Anterior cingulate cortex (tissue), 58 donors: ENCODE measurements at regions not wholly inside any gene's neighbourhood (a gene's known extent, or its start where the extent isn't known, plus 50 kb on each side); places are given as distances from the start of the nearest gene placed in this dataset.

Experiments
- DNase-seq, 58 donors: peaks; one replicate each; lab custom pipeline; 2025; lab: John Stamatoyannopoulos, UW

GRCh38 chr7:20932785-20933527, 146.3 kb upstream of the SP8 start:
- no peak for DNase-seq

- no peak for DNase-seq
These were observed 158.8 kb upstream of the SP8 start for GRCh38 chr7:20945451-20945850.

DNA sequence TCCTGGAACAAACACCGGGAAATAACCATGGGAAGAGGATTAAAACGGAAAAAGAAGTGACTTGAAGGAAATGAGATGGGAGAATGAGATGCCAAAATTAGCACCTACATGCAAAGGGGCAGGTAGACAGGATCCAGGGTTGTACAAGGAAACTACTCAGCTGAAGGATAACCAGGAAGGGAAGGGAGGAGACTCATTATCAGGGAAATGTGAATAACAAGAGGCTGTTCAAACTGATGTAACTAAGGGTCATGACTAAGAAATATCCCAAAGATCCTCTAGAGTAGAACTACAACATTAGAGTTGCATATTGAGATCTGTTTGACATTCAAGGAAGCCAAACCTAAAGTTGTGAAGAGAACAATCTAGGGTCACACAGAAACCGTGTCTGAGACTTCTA, 166.2 kb upstream of the SP8 start:
- DNase-seq = no peak

DNA sequence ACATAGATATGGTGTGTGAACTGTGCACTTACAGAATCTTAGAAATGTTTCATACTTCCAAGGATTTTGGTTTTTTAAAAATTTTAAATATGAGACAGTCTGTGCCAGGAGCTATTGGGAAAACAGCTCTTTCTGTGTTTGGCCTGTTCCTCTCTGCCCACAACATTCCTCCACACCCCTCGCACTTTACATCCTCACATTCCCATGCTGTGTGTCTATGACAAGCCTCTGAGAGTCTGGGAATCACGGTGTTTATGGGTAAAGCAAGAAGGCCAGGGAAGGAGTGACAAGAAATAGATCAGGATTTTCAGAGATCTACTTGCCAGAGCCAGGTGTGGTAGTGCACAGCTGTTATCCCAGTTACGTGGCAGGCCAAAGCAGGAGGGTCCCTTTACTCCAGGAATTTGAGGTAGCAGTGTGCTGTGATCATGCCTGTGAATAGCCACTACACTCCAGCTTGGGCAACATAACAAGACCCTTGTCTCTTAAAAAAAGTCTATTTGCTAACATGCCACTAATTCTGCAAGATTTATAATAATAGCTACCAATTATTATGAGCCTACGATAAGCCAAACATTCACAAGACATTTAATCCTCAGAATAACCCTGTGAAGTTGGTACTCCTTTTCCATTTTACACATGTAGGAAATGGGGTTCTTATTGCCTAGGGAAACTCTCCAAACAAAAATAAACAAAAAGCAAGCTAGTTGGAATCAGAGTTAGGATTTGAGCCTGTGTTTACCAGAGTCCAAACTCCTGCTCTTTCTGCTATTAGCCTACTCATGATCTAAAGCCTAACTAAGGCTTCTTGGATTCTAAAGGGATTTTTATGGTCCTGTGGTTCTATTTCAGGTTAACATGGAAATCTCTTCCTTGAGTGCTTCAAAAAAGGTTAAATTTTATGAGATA, 168.3 kb upstream of the SP8 start:
- DNase-seq = no peak

DNA sequence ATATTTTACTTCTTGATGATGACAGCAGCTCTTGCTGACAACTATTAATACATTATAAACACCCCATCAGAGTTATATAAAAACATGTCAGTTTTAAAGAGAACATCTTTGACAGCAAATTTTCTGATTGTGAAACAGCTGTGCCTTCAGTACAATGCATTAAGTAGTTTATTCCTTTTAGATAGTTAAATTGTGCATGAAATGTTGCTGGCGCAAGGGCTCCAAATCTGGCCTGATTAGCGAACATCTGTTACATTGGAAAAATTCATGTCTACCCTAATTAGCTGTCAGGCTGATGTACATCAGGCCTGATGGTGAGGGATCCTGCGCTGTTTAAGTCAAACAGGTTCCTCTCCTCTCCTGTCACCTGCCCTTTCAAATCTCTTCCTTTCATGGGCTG, 171.9 kb upstream of the SP8 start:
- no peak for DNase-seq

- DNase-seq = no peak
These were observed 172.6 kb upstream of the SP8 start for GRCh38 chr7:20959281-20959680.

DNA sequence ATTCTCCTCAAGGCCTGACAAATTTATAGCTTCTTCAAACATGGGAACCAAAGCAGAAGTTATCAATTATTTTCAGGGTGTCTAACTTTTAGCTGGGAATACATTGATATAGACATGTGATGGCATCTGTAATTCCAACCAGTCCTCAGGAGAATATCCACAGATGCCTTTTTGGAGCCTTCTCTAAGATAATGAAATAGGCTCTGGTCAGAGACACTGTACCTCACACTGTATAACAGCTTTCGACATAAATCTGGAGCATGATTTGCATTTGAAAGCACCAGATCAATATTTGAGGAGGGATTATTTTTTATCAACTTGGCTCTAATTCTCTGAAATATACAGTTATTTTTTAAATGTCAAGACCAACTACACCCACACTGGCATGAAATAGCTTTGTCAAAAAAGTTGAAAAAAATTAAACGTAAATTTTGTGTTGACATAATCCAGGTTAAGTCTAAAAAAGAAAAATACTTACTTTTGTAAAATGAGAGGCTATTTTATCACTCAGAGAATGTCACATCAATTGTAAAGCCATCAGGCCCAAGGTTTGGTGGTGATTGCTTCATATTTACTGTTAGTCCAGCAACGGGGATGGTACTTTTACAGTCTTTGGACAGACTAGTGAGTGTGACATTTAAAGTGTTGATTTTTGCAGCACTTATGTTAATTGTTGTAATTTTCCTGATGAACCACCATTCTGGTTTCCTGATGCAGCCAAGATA, 177.0 kb upstream of the SP8 start:
- DNase-seq = no peak

GRCh38 chr7:20964281-20964918, 177.7 kb upstream of the SP8 start:
- no peak for DNase-seq

- no peak for DNase-seq
These were observed 184.5 kb upstream of the SP8 start for GRCh38 chr7:20971219-20971618.

- no peak for DNase-seq
These were observed 193.5 kb upstream of the SP8 start for GRCh38 chr7:20980232-20980631.

GRCh38 chr7:20980668-20981264, 194.1 kb upstream of the SP8 start:
- DNase-seq = no peak

GRCh38 chr7:20988340-20988739, 201.7 kb upstream of the SP8 start:
- DNase-seq = no peak

GRCh38 chr7:20991544-20991943, 204.9 kb upstream of the SP8 start:
- no peak for DNase-seq

DNA sequence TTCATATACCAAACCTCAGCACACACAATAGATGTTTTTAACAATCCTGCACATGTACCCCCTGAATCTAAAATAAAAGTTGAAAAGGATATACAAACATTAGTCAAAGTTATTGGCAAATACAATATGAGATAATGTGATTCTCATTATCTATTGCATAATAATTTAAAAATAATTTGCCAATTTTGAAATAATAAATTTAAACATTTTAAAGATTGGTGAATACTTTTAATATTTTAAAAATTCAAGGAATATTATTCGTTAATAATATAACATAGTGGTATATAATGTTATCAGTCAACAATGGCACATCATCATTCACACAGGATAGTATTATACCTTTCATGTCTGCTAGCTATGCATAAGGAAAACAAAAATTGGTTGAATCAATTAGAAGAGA, 207.0 kb upstream of the SP8 start:
- no peak for DNase-seq

DNA sequence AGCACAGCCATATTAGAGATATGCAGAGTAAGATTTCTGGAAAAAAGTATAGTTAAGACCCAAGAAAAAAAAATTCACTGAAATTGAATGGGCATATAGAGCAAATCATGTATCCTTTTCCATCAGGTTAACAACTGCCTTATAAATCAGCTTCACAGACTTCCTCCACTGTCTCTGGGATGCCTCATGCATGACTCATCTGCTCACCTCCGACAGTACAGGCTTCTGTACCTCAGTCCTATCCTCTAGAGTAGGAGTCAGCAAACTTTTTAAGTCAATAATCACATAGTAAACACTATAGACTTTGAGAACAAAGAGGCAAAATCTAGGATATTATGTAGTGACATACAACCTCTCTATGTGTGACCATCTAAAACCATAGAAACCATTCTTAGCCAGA, 211.6 kb upstream of the SP8 start:
- DNase-seq = no peak

GRCh38 chr7:21011153-21011552, 224.5 kb upstream of the SP8 start:
- DNase-seq = no peak

DNA sequence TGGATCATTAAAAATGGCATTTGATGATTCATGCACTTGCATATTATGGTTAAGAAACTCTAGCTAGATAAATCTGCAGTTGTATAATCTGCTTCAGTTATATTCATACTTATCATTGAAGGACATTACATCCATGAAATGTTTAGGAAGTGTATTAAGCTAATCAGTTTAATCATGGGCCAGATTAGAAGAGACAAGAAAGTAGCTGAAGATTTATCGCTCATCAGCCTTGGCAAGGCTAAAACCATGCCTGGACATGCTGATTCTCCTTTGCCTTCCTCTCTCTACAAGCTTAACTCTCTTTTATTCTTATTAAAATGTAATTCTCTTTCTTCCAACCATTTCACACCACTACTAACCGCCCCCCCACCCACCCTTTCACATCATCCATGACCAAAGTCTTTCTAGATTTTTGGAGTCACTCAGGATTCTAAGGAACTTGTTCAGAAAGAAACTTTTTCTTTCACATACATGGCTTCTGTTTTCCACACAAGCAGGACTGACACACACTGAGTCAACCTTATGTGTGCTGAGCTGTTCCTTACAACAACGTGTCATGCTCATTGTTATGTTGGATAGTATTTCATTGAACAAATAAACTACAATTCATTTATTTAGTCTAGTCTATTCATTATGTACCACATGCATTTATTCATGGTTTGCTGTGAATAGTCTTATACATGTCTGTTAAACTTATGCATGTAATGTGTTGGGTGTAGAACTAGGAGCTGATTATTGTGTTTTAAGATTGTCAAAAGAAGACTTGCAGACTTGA, 227.3 kb upstream of the SP8 start:
- no peak for DNase-seq

- DNase-seq = no peak
These were observed 234.0 kb upstream of the SP8 start for GRCh38 chr7:21020667-21021066.

DNA sequence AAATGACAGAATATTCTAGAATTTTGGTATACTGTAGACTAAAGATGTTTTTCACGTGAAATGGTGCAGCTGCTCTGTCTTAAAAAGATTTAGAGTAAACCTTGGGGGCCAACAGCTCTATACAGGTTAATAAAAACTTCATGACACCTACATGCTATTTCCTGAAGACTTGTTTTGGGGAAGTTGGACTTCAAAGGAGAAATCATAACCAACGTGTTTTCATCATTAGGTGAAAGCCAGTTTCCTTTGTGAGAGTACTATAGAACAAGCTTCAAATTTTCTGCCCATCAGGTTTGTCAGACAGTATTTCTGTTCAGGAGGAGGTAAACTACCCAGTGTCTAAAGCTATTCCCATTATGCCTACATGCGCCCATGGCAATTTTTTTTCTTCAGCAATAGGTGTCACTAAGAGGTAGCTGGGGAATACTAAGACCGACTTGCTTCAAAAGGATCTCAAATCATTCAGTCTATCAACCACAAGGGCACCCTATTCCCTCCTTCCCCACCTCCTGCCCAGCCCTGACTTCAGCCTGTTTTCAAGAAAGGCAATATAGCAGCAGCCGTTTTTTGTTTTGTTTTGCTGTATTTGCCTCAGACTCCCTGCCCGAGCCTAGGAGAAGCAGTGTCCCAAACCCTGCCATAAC, 237.3 kb upstream of the SP8 start:
- DNase-seq = peak in 1 of 58 donors; percentile 0
